ENCODE measurements at regions not wholly inside any gene's neighbourhood (a gene's known extent, or its start where the extent isn't known, plus 50 kb on each side); places are given as distances from the start of the nearest gene placed in this dataset.

DNA sequence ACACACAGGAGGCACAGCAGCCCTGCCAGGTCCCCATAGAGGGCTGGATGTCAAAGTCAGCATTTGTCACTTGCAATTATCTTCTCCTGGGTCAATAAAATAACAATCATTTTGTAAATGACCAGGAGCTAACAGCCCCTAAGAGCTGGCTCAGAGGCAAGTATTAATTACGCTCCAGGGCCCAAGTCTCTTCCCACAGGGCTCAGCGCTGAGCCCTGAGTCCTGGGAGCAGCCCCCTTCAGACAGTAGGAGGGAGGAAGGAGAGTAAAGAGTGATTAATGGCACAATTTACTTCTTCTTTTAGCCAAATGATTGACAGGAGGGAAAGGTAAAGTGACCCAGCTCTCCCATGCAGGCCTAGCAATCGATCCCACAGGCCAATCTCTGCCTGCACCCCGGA lies 99.0 kb upstream of the DRD2 start:
- Mint-ChIP-seq H3K4me1 (peaks cover 41% of the 10 kb centered on the region), H3K27ac (peak overlapping the region; percentile 8 to 51 (median 14)), H3K4me3 (no peak overlapping the region), H3K27me3 (ENCODE audit: low read depth) (peaks cover 16% of the 10 kb centered on the region), H3K36me3 (ENCODE audit: low read depth) (no peaks in the 10 kb centered on the region), H3K9me3 (no peaks in the 10 kb centered on the region)
- TF ChIP-seq, protein P1, sequence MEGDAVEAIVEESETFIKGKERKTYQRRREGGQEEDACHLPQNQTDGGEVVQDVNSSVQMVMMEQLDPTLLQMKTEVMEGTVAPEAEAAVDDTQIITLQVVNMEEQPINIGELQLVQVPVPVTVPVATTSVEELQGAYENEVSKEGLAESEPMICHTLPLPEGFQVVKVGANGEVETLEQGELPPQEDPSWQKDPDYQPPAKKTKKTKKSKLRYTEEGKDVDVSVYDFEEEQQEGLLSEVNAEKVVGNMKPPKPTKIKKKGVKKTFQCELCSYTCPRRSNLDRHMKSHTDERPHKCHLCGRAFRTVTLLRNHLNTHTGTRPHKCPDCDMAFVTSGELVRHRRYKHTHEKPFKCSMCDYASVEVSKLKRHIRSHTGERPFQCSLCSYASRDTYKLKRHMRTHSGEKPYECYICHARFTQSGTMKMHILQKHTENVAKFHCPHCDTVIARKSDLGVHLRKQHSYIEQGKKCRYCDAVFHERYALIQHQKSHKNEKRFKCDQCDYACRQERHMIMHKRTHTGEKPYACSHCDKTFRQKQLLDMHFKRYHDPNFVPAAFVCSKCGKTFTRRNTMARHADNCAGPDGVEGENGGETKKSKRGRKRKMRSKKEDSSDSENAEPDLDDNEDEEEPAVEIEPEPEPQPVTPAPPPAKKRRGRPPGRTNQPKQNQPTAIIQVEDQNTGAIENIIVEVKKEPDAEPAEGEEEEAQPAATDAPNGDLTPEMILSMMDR (IDR thresholded peaks at IDR 0.05; ENCODE audit: unreplicated experiment in 3 of 3): no peak

DNA sequence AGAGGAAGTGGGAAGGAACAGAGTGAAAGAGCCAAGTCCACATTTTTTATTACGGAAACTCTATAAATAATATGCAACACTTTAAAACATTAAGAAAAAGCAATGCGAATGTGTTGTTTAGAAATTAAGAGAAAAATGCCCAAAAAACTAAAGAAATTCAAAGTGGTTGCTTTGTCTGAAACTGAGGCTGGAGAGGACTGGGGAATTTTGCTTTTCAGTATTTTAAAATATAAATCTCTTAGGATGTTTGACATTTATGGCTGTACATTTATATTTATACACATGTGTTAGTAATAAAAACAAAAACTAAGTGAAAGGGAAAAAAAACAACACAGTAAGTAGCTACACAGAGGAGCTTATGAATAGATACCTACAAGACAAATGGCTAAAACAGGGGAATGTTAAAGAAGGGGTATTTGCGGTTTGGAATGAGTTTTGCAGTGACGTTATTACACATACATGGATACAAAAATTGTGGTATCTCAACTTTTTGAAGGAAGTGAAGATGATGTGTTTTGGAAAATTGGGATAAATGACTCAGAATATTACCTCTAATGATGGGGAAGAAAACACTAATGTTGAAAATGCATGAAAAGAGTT lies 97.0 kb upstream of the DRD2 start:
- Mint-ChIP-seq H3K36me3 (ENCODE audit: low read depth) (no peaks in the 10 kb centered on the region), H3K4me3 (no peak overlapping the region), H3K9me3 (no peaks in the 10 kb centered on the region), H3K27me3 (ENCODE audit: low read depth) (peaks cover 12% of the 10 kb centered on the region), H3K4me1 (peaks cover 36% of the 10 kb centered on the region), H3K27ac (peak overlapping the region; percentile 13 to 57 (median 54))
- TF ChIP-seq, protein P1 (IDR thresholded peaks at IDR 0.05; ENCODE audit: unreplicated experiment in 3 of 3): no peak

DNA sequence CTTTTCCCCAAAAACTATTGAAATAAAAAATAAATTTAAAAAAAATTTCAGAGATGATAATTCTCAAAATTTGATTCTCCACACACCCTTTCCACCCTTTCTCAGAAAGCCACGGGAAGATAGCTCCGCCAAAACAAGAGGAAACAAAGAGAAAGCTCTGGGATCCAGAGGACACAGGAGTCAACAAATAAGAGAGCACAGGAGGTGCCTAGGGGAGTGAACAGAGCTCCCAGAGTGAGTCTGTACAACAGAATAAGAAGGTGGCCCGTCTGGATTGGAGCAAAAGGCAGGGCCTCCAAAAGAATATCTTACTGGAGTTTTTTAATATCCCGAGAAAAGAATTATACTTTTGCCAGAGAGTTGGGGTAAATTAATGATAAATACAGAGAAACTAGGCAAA lies 96.3 kb upstream of the DRD2 start:
- Mint-ChIP-seq H3K36me3 (ENCODE audit: low read depth) (no peaks in the 10 kb centered on the region), H3K27me3 (ENCODE audit: low read depth) (peaks cover 18% of the 10 kb centered on the region), H3K9me3 (no peaks in the 10 kb centered on the region), H3K4me1 (peaks cover 31% of the 10 kb centered on the region), H3K4me3 (peak overlapping the region in 1 of 3 experiments; percentile 1), H3K27ac (peak overlapping the region in 2 of 3 experiments; percentile 66 to 74)
- TF ChIP-seq, protein P1 (IDR thresholded peaks at IDR 0.05; ENCODE audit: unreplicated experiment in 3 of 3): no peak

DNA sequence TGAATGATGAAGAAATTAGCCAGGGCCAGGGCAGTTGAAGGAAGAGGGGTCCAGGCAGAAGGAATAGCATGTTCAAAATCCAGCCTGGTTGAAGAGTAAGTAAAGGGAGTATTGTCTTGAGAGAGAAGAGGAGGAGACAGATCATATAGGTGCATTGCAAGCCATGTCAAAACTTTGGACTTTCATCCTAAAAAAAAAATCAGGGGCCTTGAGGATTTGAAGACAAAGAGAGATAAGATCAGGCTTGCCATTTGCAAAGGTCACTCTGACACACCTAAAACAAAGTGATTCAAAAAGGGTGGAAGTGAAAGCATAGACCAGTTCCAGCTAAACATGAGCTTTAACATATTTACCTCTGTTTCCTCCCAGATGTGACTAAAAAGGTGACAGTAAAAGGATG lies 95.7 kb upstream of the DRD2 start:
- Mint-ChIP-seq H3K36me3 (ENCODE audit: low read depth) (no peaks in the 10 kb centered on the region), H3K4me3 (no peak overlapping the region), H3K9me3 (no peaks in the 10 kb centered on the region), H3K4me1 (peaks cover 31% of the 10 kb centered on the region), H3K27me3 (ENCODE audit: low read depth) (peaks cover 24% of the 10 kb centered on the region), H3K27ac (peak overlapping the region in 1 of 3 experiments; percentile 18)
- TF ChIP-seq, protein P1 (IDR thresholded peaks at IDR 0.05; ENCODE audit: unreplicated experiment in 3 of 3): no peak

DNA sequence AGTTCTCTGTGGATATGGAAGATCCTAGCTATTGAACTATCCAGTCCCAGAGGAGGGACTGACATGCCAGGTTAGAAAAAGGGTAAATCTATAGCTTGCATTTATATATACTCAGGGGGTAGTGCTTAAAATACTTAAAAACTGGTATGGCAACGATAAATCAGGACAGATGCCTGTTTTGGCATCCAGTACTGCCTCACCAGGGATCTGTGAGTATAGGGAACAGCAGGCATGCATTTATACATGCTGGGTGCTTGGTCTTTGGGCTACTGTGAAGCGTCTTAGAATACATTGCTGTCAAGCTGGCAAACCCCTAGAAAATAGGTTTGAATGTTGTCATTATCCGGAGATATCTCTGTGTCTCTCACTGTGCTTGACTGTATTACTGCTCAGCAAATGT lies 94.2 kb upstream of the DRD2 start:
- TF ChIP-seq, protein P1 (IDR thresholded peaks at IDR 0.05; ENCODE audit: unreplicated experiment in 3 of 3): no peak
- peaks cover 41% of the 10 kb centered on the region for H3K4me1 Mint-ChIP-seq
- H3K27me3 Mint-ChIP-seq (ENCODE audit: low read depth): peaks cover 24% of the 10 kb centered on the region
- H3K4me3 Mint-ChIP-seq: no peak overlapping the region
- H3K9me3 Mint-ChIP-seq: no peaks in the 10 kb centered on the region
- H3K27ac Mint-ChIP-seq: peak overlapping the region in 2 of 3 experiments; percentile 42 to 51
- no peaks in the 10 kb centered on the region for H3K36me3 Mint-ChIP-seq (ENCODE audit: low read depth)

DNA sequence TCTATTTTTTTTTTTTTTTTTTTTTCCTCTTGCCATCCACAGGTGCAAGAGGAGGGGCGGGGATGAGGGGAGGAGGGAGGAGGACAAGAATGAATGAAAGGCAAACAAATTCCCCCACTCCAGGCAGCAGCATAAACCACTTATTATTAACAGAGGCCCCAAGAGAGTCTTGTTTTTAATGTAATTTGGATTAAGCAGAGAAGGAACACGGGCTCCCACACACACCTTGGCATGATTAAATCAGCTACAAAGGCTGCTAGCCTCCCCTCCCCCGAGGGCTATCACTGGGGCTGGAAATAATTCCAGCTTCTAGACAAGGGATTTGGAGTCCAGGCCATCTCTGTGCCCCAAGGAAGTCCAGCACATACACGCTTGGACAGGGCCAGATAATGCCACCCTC lies 93.4 kb upstream of the DRD2 start:
- TF ChIP-seq, protein P1 (IDR thresholded peaks at IDR 0.05; ENCODE audit: unreplicated experiment in 3 of 3): no peak
- Mint-ChIP-seq H3K4me3 (no peak overlapping the region), H3K4me1 (peaks cover 40% of the 10 kb centered on the region), H3K27me3 (ENCODE audit: low read depth) (peaks cover 19% of the 10 kb centered on the region), H3K27ac (peak overlapping the region in 2 of 3 experiments; percentile 38 to 73), H3K9me3 (no peaks in the 10 kb centered on the region), H3K36me3 (ENCODE audit: low read depth) (no peaks in the 10 kb centered on the region)
